ENCODE measurements at regions not wholly inside any gene's neighbourhood (a gene's known extent, or its start where the extent isn't known, plus 50 kb on each side); places are given as distances from the start of the nearest gene placed in this dataset.

DNA sequence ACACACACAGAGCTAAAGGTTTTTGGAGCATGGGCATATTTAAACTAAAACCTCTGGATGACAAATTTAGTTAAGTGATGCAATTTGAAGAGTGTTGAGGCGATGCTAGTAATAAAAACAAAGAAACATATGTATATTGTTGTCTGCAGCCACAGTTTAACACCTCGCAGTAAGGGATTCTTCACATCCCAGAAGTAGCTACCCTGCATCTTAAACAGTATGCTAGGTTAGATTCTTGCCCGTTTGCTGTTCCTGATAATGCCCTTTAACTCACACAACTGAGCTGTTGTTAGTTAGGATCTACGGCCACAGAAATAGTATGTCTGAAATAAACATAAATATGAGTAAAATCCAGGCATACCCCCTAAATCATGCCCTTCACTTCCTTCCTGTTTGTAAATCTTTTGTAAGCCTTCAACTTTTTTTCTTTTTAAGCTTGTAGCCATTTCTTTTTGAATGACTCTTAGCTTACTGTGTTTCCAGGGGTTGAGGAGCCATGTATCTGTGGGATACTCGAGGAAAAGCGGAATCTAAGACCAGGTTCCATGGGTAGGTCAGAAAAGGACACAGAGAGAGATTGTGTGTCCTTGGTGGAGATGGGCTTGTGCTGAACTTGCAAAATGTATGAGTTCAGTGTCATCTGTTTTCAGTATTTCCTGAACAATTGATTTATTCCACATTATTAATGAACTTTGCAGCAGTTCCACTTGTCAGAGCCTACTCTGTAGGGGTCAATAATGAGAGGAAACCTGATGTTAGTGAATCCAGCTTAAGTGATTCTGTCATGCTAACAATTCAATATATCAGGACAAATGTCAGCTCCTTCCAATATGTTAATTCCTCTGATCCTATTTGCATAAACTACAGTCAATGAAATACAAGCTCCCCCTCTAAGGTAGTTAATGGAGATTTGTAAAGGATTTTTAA lies 349.6 kb downstream of the GPAT3 start:
- ChIA-PET RAD21 (ENCODE audit: unreplicated experiment) (no interaction called here), SMC1A (ENCODE audit: uncharacterized antibody, unreplicated experiment) (no interaction called here), POLR2A (no interaction called here), CTCF (interaction anchor here (0.5 to 1.4 kb wide), 4 partner anchors 10 to 1508 kb away, joined by 3 to 5 read pairs (median 4); no protein-coding TSS in a partner anchor)
- TF ChIP-seq, protein P1, sequence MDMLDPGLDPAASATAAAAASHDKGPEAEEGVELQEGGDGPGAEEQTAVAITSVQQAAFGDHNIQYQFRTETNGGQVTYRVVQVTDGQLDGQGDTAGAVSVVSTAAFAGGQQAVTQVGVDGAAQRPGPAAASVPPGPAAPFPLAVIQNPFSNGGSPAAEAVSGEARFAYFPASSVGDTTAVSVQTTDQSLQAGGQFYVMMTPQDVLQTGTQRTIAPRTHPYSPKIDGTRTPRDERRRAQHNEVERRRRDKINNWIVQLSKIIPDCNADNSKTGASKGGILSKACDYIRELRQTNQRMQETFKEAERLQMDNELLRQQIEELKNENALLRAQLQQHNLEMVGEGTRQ (IDR thresholded peaks at IDR 0.05; ENCODE audit: borderline replicate concordance, low read depth, low read length): no peak
- TF ChIP-seq TCF3 (IDR thresholded peaks at IDR 0.05; ENCODE audit: borderline replicate concordance, insufficient read depth, low read depth, low read length): no peak
- TF ChIP-seq ZNF24 (IDR thresholded peaks at IDR 0.05): no peak
- no peak for TF ChIP-seq SPI1 (IDR thresholded peaks at IDR 0.05; ENCODE audit: borderline replicate concordance, insufficient read depth, low read depth, low read length)
- no peak for TF ChIP-seq CBX5 (IDR thresholded peaks at IDR 0.05; ENCODE audit: low read depth)
- TF ChIP-seq, protein P2, sequence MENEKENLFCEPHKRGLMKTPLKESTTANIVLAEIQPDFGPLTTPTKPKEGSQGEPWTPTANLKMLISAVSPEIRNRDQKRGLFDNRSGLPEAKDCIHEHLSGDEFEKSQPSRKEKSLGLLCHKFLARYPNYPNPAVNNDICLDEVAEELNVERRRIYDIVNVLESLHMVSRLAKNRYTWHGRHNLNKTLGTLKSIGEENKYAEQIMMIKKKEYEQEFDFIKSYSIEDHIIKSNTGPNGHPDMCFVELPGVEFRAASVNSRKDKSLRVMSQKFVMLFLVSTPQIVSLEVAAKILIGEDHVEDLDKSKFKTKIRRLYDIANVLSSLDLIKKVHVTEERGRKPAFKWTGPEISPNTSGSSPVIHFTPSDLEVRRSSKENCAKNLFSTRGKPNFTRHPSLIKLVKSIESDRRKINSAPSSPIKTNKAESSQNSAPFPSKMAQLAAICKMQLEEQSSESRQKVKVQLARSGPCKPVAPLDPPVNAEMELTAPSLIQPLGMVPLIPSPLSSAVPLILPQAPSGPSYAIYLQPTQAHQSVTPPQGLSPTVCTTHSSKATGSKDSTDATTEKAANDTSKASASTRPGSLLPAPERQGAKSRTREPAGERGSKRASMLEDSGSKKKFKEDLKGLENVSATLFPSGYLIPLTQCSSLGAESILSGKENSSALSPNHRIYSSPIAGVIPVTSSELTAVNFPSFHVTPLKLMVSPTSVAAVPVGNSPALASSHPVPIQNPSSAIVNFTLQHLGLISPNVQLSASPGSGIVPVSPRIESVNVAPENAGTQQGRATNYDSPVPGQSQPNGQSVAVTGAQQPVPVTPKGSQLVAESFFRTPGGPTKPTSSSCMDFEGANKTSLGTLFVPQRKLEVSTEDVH (IDR thresholded peaks at IDR 0.05; ENCODE audit: low read depth, partially characterized antibody): no peak
- no peak overlapping the region for H2AFZ ChIP-seq (ENCODE audit: control insufficient read depth, low read depth, low read length)
- no peaks in the 10 kb centered on the region for H3K4me1 ChIP-seq (ENCODE audit: control insufficient read depth, insufficient read depth, low read length)
- no peak overlapping the region for H3K4me2 ChIP-seq (ENCODE audit: control insufficient read depth, insufficient read depth)
- H3K27me3 ChIP-seq (replicated peaks in 1 of 2; ENCODE audit: control insufficient read depth in 2 of 2, insufficient read depth in 2 of 2, low read length in 1 of 2): no peaks in the 10 kb centered on the region; a peak in 1 of 4 replicates
- FAIRE-seq: no peak
- intact Hi-C loops (cut with micrococcal nuclease; ENCODE audit: unreplicated experiment): no loop called here
- no peak overlapping the region for H3K9ac ChIP-seq (ENCODE audit: control insufficient read depth, insufficient read depth, low read length)
- H3K79me2 ChIP-seq (ENCODE audit: control insufficient read depth, insufficient read depth, low read length): no peaks in the 10 kb centered on the region
- no peaks in the 10 kb centered on the region for H4K20me1 ChIP-seq (ENCODE audit: control insufficient read depth, insufficient read depth)
- DNase-seq (ENCODE audit: low read depth, low spot score): no peak
- in situ Hi-C loops (cut with MboI): no loop called here
- BruUV-seq (replicated peaks): no TSS peak
- H3K27ac ChIP-seq (ENCODE audit: control insufficient read depth, insufficient read depth): no peak overlapping the region
- 16% methylated on average over 6 of the region's 6 CpGs for WGBS (ENCODE audit: insufficient coverage, insufficient replicate concordance, low lambda C conversion rate, missing lambda C conversion rate)
- no peaks in the 10 kb centered on the region for H3K9me3 ChIP-seq (replicated peaks; ENCODE audit: control insufficient read depth, insufficient read depth, low read length)
- H3K4me3 ChIP-seq: no peak overlapping the region
- ATAC-seq: no peak
- H3K36me3 ChIP-seq (ENCODE audit: control insufficient read depth in 2 of 2, insufficient read depth in 2 of 2, low read length in 1 of 2): no peaks in the 10 kb centered on the region
